GM19372 (cell line): ENCODE measurements at regions not wholly inside any gene's neighbourhood (a gene's known extent, or its start where the extent isn't known, plus 50 kb on each side); places are given as distances from the start of the nearest gene placed in this dataset.
"Not testable (repeated sequence)": the region's sequence is repeated elsewhere in the genome, so short reads cannot be mapped to it uniquely, and the experiment has no call there.

Source experiments
- ATAC-seq: cut with Tn5 transposase; IDR thresholded peaks from one replicate; pipeline ENCODE4 v1.9.1; 2021; ENCODE audit warnings: mild to moderate bottlenecking, low read depth, moderate library complexity; ENCODE audit not compliant: unreplicated experiment

DNA sequence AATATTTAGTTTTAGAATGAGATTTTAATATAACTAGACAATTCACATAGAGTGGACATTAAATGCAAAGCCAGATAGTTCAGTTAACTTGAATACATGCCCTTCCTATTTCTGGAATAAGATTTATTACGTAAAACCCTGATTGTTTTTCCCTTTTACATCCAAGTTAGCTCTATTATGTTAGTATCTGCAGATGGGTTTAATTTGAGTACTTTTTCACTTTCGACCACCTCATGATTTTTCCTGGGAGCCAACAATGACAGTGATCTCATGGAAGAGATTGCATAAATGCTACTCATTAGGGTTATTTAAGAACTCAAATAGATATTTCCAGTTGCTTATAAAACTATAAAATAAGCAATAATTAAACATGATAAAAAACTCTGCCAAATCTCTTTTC, 199.4 kb upstream of the PTGFR start:
- ATAC-seq = no peak

DNA sequence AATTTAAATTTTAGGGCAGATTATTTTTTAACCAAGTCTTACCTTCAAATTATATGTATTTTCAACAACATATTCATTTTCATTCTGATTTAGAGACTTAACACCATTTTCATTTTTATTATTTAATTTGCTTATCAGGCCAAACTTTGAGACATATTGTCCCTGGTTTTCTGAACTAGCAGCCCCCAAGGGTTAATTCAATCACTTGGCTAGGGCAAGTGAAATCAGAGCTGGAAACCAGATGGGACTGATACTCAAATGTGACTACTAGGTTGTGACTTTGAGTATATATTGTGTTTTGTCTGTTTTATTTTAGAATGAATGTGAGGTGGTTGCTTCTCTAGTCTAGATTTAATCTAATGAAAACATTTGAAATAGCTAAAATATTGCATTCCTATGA, 198.9 kb upstream of the PTGFR start:
- no peak for ATAC-seq

DNA sequence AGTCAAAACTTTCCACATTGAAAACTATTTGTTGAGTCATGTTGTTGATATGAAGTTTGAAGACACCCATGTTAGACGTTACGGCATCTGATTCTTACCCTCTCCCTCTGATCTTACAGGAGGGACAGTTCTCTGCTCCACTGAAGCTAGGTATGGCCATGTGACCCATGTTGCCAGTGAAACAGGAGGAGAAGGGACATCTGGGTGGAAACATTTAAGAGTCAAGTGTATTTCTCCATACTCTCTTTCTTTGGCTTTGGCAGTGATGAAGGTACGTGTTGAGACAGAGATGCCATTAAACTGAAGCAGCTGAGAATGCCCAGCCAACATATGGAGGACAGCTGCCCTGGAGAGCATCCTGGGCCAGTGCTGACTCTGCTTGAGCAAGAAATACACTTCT, 198.4 kb upstream of the PTGFR start:
- no peak for ATAC-seq

DNA sequence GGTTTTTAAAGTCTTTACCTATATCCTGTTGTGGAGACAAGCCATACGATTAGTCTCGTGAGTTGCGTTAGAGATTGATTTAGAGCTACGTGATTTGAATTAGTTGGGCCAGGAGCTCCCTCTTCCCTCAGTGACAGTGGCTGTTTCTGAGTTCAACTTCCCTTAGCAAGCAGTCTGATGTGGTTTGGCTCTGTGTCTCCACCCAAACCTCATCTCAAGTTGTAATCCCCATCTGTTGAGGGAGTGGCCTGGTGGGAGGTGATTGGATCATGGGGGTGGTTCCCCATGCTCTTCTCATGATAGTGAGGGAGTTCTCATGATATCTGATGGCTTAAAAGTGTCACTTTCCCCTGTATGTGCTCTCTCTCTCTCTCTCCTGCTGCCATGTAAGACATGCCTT, 192.9 kb upstream of the PTGFR start:
- no peak for ATAC-seq

DNA sequence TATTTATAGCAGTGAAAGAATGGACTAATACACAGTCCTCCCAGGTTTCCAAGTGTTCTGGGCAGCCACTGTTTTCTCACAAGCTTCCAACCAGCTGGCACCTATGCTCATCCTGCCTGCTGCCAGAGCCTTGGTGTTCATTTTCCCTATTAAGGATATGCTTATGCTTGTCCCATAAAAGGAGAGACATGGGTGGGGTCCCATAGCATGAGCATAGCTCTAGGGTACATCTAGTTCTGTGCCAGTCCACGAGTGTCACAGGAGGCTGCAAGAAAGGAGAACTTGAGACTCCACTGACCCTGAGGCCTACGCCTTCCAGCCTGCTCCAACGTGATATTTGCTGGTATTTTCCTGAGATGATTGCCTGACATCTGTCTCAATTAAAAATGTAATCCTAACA, 192.4 kb upstream of the PTGFR start:
- ATAC-seq = no peak

DNA sequence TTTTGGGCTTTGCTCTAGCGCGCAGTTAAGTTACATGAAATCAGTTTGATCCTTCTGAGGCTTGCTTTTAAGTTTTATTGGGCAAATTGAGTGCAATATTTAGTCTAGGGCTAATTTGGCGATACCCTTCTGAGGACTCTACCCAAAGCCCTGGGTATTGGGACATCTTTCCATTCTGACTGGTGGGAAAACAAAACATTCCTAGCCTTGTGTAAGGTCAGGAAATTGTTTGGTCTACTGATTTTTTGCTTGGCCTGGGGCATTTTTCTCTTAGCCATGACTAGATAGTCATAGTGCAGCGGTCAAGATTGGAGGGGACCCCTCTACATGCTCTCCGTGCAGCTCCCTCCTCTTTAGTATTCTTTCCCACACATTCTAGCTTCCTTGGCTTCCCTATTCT, 189.6 kb upstream of the PTGFR start:
- ATAC-seq = no peak

DNA sequence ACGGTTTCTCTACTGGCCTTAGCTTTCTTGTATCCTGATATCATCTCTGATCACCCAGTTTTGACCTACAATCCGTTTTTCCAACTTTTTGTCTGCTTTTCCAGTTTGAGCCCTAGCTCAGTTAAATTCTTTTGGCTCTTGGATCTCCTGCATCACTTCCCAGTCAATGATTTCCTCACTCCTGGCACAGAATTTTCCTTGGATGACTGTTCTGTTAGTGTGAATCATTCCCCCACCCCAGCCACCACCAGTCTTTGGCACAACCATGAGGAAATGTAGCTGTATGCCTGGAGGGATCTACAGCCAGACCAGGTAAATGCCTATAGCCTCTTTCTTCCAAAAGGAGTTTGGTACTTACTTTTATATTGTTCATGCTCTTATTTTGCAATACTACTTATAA, 187.2 kb upstream of the PTGFR start:
- ATAC-seq = no peak

DNA sequence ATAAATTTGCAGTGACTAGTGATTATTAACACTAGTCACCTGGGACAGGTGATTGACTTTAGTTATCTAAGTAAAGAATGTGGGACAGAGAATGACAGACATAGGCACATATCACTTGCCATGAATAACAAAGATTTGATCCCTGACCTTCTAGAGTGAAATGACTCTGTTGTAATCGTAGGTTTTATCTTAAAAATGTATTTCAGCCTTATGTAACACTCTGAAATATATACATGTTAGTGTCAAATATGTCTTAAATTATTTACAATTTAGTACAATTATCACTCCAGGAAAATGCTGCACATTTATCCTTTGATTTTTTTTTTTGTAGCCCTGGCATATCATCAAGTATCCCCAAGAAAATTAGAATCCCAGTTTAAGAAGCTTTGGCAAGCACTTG, 186.4 kb upstream of the PTGFR start:
- no peak for ATAC-seq

DNA sequence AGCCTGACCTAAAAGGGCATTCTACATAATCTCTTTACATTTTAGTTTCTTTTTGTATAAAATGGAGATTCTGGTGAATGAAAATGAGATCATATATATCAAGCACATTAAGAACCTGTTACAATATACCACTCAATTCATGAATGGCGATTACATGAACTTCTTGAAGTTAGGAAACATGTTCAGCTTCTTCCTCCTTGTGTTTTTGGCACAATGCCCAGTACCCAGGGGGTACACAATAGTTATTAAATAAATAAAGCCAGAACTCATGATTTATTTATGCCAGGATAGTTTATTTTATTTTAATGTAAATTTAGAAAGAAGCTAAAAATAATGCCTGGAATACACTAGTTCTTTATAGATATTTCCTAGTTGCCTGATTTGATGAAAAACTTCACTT, 186.0 kb upstream of the PTGFR start:
- ATAC-seq = no peak

DNA sequence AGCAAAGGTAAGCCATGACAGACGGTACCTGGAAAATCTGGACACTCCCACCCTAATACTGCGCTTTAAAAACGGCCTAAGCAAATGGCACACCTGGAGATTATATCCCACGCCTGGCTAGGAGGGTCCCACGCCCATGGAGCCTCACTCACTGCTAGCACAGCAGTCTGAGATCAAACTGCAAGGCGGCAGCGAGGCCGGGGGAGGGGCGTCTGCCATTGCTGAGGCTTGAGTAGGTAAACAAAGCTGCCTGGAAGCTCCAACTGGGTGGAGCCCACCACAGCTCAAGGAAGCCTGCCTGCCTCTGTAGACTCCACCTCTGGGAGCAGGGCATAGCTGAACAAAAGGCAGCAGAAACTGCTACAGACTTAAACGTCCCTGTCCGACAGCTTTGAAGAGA, 180.5 kb upstream of the PTGFR start:
- not testable (repeated sequence) for ATAC-seq

DNA sequence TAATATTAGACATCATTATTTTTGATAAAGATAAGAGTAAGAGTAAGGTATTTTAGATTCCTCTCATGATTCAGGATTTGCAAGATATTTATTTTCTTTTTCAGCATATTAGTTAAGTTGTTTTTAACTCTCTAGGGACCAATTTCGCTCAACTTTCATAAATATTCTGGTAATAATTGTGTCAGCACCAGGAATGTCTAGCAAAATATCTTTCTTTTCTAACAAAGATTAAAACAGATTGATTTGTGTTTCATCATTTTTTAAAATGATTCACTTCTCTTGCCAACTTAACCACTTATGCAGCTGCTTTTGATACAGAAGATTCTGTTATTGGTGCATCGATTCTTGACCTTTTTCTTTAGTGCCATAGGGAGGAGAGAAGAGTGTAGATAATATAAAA, 172.8 kb upstream of the PTGFR start:
- ATAC-seq = no peak

DNA sequence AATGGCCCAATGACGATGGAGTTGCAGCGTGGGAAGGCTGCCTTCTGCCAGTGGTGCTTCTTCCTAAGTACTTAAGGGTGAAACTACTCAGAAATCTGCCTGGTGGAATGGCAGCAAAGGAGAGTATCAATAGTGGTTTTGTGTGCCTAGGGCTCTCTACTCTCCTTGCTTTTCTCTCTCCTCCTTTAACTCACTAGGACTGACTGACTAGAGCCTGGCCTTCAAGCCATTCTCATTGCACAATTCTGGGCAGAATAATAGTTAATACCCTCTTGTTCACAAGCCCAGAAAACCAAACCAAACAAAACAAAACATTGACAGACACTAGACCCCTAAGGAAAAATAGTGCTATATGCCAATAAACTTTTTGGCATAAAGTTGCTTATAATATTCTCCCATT, 171.2 kb upstream of the PTGFR start:
- no peak for ATAC-seq

DNA sequence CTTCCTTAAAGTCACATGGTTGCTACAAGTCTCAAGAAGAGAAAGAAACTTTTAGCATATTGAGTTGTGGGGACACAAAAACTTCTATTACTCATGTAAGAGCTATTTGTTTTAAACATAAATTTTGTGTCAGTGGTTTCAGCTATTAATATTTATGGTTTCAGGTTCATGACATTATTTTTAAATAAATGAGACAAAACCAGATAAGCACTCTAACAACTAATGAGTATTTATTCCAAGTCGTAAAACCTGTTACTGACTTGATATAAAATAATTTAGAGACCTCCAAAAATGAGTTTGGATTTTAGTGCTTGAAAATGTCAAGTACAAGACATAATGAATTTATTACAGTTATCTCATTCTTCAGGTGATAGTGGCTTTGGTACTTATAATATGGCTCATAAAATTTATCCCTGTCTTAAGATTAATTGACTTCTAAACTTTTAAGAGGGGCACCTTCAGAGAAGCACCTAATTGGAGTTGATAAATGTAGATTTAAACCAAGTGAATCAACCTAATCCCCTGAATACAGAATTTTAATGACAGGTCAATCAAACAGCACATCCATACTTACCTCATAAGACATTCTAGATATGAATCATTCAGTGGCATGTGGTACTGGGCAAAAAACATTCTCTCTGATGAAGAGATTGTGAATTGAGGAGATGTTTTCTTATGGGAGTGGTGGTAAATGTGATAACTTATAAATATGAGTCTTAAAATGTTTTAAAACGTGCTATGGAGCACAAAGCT, 167.7 kb upstream of the PTGFR start:
- no peak for ATAC-seq

DNA sequence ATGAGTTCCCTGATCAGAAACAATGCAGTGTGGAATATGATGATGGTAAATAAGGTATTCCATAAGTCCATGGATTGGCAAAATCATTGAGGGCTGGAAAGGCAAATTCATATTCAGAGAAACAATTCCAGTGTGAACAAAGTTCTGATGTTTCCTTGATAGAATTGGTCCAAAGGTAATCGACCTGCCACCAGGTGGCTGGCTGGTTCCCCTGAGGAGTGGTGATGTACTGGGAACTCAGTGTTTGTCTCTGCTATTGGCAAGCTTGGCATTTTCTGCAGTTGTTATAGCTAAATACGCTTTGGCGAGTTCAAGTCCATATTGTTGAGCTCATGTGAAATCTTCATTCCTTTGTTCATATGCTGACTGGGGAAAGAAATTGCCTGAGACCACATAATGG, 165.5 kb upstream of the PTGFR start:
- ATAC-seq = no peak

DNA sequence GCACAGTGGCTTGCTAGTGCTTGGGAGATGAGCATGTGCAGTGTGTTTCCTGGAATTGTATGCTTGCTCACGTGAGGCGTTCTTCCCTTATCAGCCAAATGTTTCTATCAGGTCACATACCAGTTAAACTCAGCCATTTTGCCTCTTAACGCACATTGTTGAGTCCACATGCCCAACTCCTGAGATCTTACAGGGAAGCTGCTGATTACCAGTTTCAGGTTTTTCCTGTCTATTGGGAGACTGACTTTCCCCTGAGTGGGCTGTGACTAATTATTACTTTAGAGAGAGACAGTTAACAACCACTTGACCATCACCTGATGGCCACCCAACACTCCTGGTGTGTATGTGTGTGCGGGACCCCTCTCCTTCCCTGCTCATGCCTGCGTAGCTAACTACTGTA, 161.3 kb upstream of the PTGFR start:
- no peak for ATAC-seq

DNA sequence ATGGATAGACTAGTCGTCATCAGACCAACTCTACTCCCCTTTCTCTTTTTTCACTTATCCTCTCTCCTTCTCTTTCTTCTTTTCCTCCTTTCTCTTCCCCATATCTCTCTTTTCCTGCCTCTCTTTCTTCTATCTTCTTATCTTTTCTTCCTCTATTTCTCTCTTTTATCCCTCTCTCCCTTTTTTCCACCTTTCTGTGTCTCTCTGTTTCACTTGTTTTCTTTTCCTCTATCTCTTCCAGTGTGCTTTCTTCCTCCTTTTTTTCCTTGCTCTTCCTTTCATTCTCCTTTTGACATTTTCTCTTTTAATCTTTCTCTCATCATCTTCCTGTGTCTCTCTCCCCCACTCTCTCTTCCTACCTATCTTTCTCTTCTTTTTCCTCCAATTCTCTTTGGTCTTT, 159.0 kb upstream of the PTGFR start:
- no peak for ATAC-seq

DNA sequence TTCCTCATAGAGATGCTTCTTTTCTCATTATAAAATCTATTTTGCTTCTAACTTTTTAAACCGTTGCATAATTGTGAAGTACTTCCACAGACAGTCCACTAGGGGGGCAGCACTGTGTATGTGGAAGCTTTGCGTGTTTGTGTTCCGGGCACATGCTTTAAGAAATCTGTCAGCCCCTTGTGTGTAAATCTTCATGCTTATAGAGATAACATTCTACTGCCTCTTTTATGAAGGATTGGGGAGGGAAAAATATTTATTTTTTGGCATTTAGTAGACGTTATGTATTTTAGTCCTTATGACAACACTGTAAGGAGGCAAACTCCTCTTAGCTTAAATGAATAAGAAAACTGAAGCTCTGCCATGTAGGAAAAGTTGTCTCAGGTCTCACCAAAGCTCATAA, 157.3 kb upstream of the PTGFR start:
- peak; percentile 82 for ATAC-seq

DNA sequence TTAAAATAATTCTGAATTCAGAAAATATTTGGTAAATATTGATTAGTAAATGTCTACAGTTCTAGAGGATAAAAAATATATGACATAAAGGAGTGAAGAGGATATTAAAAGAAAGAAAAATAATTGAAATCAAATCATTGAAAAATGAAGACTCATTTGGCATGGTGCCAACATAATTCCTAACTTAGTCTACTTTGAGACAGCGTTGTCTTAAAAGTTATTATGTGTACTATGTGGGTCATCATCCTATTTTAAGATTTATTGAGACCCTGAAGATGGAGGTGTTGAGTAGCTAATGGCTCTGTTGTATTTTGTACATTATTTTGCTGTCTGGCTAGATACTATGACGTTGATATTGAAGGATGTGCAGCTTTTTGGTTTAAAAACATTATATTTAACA, 156.7 kb upstream of the PTGFR start:
- no peak for ATAC-seq

DNA sequence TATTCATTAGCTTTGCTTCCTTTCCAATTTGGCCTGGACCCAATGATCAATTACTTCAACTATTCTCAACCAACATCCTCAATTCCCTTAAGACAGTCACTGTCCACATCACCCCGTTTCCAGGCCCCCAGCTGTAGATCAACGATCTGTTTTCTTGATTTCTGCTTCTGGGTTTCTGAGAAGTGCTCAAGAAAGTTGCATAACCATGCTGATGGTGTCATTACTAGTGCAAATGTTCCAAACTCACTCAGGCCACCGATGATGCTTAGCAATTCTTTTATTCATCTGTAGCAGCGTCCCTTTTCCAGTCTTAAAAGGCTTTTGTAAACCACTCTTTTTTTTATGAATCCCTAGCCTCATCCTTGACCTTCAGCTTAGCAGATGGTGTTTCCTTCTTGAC, 155.8 kb upstream of the PTGFR start:
- ATAC-seq = no peak

DNA sequence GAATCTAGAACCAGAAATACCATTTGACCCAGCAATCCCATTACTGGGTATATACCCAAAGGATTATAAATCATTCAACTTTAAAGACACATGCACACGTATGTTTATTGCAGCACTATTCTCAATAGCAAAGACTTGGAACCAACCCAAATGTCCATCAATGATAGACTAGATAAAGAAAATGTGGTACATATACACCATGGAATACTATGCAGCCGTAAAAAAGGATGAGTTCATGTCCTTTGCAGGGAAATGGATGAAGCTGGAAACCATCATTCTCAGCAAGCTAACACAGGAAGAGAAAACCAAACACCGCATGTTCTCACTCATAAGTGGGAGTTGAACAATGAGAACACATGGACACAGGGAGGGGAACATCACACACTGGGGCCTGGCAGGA, 154.0 kb upstream of the PTGFR start:
- ATAC-seq = not testable (repeated sequence)

DNA sequence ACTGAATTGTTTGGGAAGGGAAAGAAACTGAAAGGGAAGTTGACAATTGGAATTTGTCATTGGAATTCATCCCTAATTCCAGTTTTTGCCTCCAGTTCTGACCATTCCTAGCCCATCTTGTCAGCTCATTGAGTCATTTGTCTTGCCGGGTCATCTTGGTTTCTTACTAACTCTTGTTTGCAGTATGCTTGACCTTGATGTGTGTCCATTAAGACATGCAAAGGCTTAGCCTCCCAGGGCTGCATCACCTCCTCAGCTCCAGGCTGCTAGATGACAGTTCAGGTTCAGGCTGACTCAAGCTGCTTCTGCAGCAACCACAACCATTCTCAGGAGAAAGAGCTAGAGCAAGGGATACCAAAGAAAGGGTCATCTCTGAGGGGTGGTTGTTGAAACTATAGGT, 151.3 kb upstream of the PTGFR start:
- ATAC-seq = no peak

DNA sequence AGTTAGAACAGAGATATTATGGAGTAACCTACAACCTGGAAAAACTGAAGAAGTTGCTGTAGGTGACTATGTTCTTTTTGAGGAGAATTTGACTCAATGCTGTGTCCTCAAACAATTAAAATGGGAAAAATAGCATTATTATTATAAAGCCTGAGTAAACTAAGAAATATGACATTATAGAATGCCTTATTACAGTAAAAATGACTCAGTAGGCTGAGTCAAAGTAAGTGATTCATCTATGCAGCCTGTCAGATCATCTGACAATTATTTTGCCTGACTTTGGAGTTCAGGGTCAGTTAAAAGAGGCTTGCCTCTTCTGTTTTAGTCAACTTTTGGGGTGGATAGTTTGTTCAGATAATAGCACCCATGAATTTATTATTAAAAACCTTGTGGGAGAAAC, 150.8 kb upstream of the PTGFR start:
- ATAC-seq = no peak
